ENCODE measurements at regions not wholly inside any gene's neighbourhood (a gene's known extent, or its start where the extent isn't known, plus 50 kb on each side); places are given as distances from the start of the nearest gene placed in this dataset.

DNA sequence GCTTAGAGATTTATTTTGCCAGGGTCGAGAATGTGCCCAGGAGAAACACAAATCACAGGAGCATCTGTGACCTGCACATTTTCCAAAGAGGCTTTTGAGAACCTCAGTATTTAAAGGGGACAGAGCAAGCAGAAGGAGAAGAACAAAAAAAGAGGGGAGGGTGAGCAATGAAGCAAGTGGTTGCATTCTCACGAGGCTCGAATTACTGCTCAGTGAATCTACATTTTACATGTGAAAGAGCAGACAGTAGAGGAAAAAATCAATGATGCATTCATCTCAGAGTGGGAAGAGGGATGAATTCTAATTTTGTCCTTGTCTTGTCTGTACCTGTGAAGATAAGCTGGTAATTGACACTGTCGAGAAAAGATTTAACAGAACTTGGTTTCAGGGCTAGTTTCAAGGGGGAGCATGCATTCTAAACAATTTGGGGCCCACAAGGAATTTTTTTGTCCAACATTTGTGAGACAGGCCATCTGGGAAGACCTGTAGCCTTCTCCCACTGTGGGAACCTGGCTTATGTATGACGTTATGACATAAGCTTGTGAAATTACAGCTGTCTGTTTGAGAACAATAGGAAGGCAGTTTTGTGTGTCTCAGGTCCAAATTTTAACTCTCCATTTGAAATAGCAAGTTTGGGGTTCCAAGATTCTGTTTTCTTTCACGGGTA lies 855.1 kb downstream of the SLITRK5 start:
- Histone ChIP-seq H3K9ac (no peak overlapping the region), H3K4me2 (ENCODE audit: low read length) (no peak overlapping the region), H3K4me3 (ENCODE audit: low read depth, low read length) (no peak overlapping the region), H3K9me3 (ENCODE audit: control insufficient read depth, low read length) (no peaks in the 10 kb centered on the region), H2AFZ (no peak overlapping the region), H3K36me3 (ENCODE audit: control insufficient read depth, insufficient read depth, low read length) (no peaks in the 10 kb centered on the region), H3K79me2 (no peaks in the 10 kb centered on the region), H3K27me3 (ENCODE audit: control insufficient read depth, insufficient read depth, low read length) (no peaks in the 10 kb centered on the region), H3K27ac (no peak overlapping the region), H3K4me1 (no peaks in the 10 kb centered on the region)
- TF ChIP-seq, protein P1, sequence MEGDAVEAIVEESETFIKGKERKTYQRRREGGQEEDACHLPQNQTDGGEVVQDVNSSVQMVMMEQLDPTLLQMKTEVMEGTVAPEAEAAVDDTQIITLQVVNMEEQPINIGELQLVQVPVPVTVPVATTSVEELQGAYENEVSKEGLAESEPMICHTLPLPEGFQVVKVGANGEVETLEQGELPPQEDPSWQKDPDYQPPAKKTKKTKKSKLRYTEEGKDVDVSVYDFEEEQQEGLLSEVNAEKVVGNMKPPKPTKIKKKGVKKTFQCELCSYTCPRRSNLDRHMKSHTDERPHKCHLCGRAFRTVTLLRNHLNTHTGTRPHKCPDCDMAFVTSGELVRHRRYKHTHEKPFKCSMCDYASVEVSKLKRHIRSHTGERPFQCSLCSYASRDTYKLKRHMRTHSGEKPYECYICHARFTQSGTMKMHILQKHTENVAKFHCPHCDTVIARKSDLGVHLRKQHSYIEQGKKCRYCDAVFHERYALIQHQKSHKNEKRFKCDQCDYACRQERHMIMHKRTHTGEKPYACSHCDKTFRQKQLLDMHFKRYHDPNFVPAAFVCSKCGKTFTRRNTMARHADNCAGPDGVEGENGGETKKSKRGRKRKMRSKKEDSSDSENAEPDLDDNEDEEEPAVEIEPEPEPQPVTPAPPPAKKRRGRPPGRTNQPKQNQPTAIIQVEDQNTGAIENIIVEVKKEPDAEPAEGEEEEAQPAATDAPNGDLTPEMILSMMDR (IDR thresholded peaks at IDR 0.05), result no peak

DNA sequence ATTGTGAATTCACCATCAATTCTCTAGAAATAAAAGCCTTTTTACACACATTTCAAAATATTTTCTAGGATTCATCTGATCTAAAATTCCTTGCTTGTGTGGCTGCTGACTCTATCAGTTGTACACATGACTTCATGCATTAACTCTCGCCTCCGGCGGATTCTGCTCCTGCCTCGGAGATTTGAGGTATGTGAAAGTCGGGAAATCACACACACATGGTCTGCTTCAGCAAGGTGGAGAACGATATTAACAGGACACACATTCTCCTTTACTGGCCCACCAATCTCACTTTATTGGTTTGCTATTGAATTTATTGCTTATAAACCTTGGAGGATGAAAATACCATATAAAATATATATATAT lies 855.7 kb downstream of the SLITRK5 start:
- Histone ChIP-seq H3K36me3 (ENCODE audit: control insufficient read depth, insufficient read depth, low read length) (no peaks in the 10 kb centered on the region), H3K27ac (no peak overlapping the region), H3K79me2 (no peaks in the 10 kb centered on the region), H2AFZ (no peak overlapping the region), H3K4me3 (ENCODE audit: low read depth, low read length) (no peak overlapping the region), H3K27me3 (ENCODE audit: control insufficient read depth, insufficient read depth, low read length) (no peaks in the 10 kb centered on the region), H3K4me2 (ENCODE audit: low read length) (no peak overlapping the region), H3K9ac (no peak overlapping the region), H3K4me1 (no peaks in the 10 kb centered on the region), H3K9me3 (ENCODE audit: control insufficient read depth, low read length) (no peaks in the 10 kb centered on the region)
- TF ChIP-seq, protein P1 (IDR thresholded peaks at IDR 0.05), result no peak

DNA sequence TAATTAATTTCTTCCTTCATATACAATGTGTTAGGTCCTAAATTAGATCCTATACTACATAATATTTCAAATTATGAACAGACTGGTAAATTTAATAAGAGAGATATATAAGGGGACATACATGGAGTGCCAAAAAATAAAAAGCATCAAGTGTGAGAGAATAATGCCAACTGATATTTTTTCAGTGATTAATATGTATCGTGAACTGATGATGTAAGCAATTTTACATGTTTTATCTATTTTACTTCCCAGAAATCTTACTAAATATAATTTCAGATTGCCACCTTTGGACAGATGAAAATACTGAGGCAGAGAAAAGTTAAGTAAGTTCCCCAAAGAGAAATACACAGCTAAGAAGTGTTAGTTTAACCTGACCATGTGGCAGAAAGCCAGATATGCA lies 870.8 kb downstream of the SLITRK5 start:
- H3K79me2 ChIP-seq, result no peaks in the 10 kb centered on the region
- no peak overlapping the region for H3K4me3 ChIP-seq (ENCODE audit: low read depth, low read length)
- no peak overlapping the region for H3K9ac ChIP-seq
- H3K27me3 ChIP-seq (ENCODE audit: control insufficient read depth, insufficient read depth, low read length), result no peaks in the 10 kb centered on the region
- TF ChIP-seq, protein P1 (IDR thresholded peaks at IDR 0.05), result no peak
- H3K9me3 ChIP-seq (ENCODE audit: control insufficient read depth, low read length), result no peaks in the 10 kb centered on the region
- H3K4me2 ChIP-seq (ENCODE audit: low read length), result no peak overlapping the region
- no peaks in the 10 kb centered on the region for H3K36me3 ChIP-seq (ENCODE audit: control insufficient read depth, insufficient read depth, low read length)
- no peaks in the 10 kb centered on the region for H3K4me1 ChIP-seq
- no peak overlapping the region for H3K27ac ChIP-seq
- H2AFZ ChIP-seq, result no peak overlapping the region

DNA sequence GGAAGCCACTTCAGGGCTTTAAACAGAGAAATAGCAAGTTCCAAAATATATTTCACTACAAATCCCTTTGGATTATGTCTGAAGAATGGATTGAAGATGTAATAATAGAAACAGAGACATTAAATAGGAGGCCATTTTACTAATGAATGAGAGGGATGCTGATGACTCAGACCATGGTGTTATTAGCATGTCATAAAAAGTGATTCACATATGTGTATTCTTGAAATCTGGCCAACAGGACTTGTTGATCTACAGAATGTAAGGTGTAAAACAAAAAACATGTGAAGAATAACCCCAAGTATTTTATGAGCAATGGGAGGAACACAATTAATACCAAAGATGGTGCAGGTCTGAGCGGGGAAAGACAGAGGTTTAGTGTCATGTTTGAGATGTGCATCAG lies 873.7 kb downstream of the SLITRK5 start:
- Histone ChIP-seq H3K79me2 (no peaks in the 10 kb centered on the region), H3K4me2 (ENCODE audit: low read length) (no peak overlapping the region), H3K36me3 (ENCODE audit: control insufficient read depth, insufficient read depth, low read length) (no peaks in the 10 kb centered on the region), H3K27ac (no peak overlapping the region), H3K27me3 (ENCODE audit: control insufficient read depth, insufficient read depth, low read length) (no peaks in the 10 kb centered on the region), H3K9me3 (ENCODE audit: control insufficient read depth, low read length) (no peaks in the 10 kb centered on the region), H3K4me1 (no peaks in the 10 kb centered on the region), H3K9ac (no peak overlapping the region), H2AFZ (no peak overlapping the region), H3K4me3 (ENCODE audit: low read depth, low read length) (no peak overlapping the region)
- TF ChIP-seq, protein P1 (IDR thresholded peaks at IDR 0.05), result no peak

DNA sequence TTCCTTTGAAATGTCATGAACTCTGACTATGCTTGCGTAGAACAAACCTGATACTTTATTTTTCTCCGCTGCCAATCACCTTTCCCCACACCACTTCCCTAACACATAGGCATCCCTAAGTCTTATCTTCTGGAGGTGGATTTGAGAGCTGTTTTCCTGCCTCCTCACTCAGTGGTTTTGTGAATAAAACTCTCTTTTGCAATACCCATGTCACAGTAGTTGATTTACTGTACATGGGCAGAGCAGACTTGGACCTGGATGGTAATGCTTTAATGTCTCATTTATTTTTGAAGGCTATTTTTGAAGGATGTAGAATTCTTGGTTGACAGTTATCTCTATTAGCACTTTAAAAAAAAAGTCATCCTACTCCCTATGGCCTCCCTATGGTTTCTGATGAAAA lies 881.8 kb downstream of the SLITRK5 start:
- Histone ChIP-seq H3K9ac (no peak overlapping the region), H3K9me3 (ENCODE audit: control insufficient read depth, low read length) (no peaks in the 10 kb centered on the region), H3K4me1 (no peaks in the 10 kb centered on the region), H3K4me3 (ENCODE audit: low read depth, low read length) (no peak overlapping the region), H3K4me2 (ENCODE audit: low read length) (no peak overlapping the region), H3K79me2 (no peaks in the 10 kb centered on the region), H3K27me3 (ENCODE audit: control insufficient read depth, insufficient read depth, low read length) (no peaks in the 10 kb centered on the region), H3K27ac (no peak overlapping the region), H2AFZ (no peak overlapping the region), H3K36me3 (ENCODE audit: control insufficient read depth, insufficient read depth, low read length) (no peaks in the 10 kb centered on the region)
- TF ChIP-seq, protein P1 (IDR thresholded peaks at IDR 0.05), result no peak

All from parathyroid adenoma (tissue), 2 donors.